ENCODE measurements at regions not wholly inside any gene's neighbourhood (a gene's known extent, or its start where the extent isn't known, plus 50 kb on each side); places are given as distances from the start of the nearest gene placed in this dataset.

DNA sequence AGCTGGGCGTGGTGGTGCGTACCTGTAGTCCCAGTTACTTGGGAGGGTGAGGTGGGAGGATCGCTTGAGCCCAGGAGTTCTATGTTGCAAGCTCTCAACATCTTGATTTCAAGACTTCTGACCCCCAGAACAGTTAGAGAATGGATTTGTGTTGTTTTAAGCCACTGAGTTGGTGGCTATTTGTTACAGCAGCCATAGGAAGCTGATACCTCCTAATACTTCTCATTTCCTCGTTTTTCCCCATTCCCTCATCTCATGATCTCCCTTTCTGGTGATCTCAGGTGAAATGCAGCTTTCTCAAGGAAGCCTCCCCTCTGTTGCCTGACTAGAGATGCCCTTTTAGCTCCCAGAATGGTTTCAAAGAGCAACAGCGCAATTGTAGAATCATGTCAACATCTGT is 378.8 kb downstream of the TYW1 start:
- TF ChIP-seq EZH2 (IDR thresholded peaks at IDR 0.05; ENCODE audit: borderline replicate concordance, low read depth, low read length, severe bottlenecking): no peak
- TF ChIP-seq, protein P1, sequence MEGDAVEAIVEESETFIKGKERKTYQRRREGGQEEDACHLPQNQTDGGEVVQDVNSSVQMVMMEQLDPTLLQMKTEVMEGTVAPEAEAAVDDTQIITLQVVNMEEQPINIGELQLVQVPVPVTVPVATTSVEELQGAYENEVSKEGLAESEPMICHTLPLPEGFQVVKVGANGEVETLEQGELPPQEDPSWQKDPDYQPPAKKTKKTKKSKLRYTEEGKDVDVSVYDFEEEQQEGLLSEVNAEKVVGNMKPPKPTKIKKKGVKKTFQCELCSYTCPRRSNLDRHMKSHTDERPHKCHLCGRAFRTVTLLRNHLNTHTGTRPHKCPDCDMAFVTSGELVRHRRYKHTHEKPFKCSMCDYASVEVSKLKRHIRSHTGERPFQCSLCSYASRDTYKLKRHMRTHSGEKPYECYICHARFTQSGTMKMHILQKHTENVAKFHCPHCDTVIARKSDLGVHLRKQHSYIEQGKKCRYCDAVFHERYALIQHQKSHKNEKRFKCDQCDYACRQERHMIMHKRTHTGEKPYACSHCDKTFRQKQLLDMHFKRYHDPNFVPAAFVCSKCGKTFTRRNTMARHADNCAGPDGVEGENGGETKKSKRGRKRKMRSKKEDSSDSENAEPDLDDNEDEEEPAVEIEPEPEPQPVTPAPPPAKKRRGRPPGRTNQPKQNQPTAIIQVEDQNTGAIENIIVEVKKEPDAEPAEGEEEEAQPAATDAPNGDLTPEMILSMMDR (IDR thresholded peaks at IDR 0.05; ENCODE audit: borderline replicate concordance, extremely low read depth, low read length, poor library complexity, severe bottlenecking): no peak

Measured in DND-41 (cell line).